ENCODE measurements at regions not wholly inside any gene's neighbourhood (a gene's known extent, or its start where the extent isn't known, plus 50 kb on each side); places are given as distances from the start of the nearest gene placed in this dataset.

- H3K27ac Mint-ChIP-seq: no peak overlapping the region
- ChIA-PET CTCF (no interaction called here), POLR2A (no interaction called here)
- ATAC-seq (ENCODE audit: low read depth) (no peak), DNase-seq (no peak)
- intact Hi-C loops (cut with micrococcal nuclease): no loop called here
- TF ChIP-seq CTCF (IDR thresholded peaks at IDR 0.05): no peak
- H3K36me3 Mint-ChIP-seq (ENCODE audit: low read depth): no peaks in the 10 kb centered on the region
- no peak overlapping the region for H3K4me3 Mint-ChIP-seq
- peaks cover 6% of the 10 kb centered on the region for H3K9me3 Mint-ChIP-seq
- H3K4me1 Mint-ChIP-seq: no peaks in the 10 kb centered on the region
- no peaks in the 10 kb centered on the region for H3K27me3 Mint-ChIP-seq
Observed at GRCh38 chr12:127355061-127355841, 911.7 kb upstream of the TMEM132C start.

GRCh38 chr12:127358888-127359287 is 908.1 kb upstream of the TMEM132C start:
- Mint-ChIP-seq H3K4me3 (no peak overlapping the region), H3K36me3 (ENCODE audit: low read depth) (no peaks in the 10 kb centered on the region), H3K9me3 (peaks cover 1% of the 10 kb centered on the region), H3K27ac (no peak overlapping the region), H3K27me3 (no peaks in the 10 kb centered on the region), H3K4me1 (no peaks in the 10 kb centered on the region)
- TF ChIP-seq CTCF (IDR thresholded peaks at IDR 0.05): no peak
- ChIA-PET CTCF (no interaction called here), POLR2A (no interaction called here)
- ATAC-seq (ENCODE audit: low read depth) (no peak), DNase-seq (no peak)
- intact Hi-C loops (cut with micrococcal nuclease): no loop called here

GRCh38 chr12:127360580-127360979 is 906.4 kb upstream of the TMEM132C start:
- no peak for DNase-seq
- TF ChIP-seq CTCF (IDR thresholded peaks at IDR 0.05): no peak
- Mint-ChIP-seq H3K4me3 (no peak overlapping the region), H3K9me3 (peaks cover 5% of the 10 kb centered on the region), H3K27me3 (no peaks in the 10 kb centered on the region), H3K36me3 (ENCODE audit: low read depth) (no peaks in the 10 kb centered on the region), H3K4me1 (no peaks in the 10 kb centered on the region), H3K27ac (no peak overlapping the region)
- ATAC-seq (ENCODE audit: low read depth): no peak
- intact Hi-C loops (cut with micrococcal nuclease): no loop called here
- CTCF ChIA-PET: no interaction called here
- POLR2A ChIA-PET: no interaction called here

- TF ChIP-seq CTCF (IDR thresholded peaks at IDR 0.05): no peak
- Mint-ChIP-seq H3K27ac (no peak overlapping the region), H3K4me3 (no peak overlapping the region), H3K36me3 (ENCODE audit: low read depth) (no peaks in the 10 kb centered on the region), H3K9me3 (peaks cover 11% of the 10 kb centered on the region), H3K27me3 (no peaks in the 10 kb centered on the region), H3K4me1 (no peaks in the 10 kb centered on the region)
- ATAC-seq (ENCODE audit: low read depth): no peak
- no peak for DNase-seq
- ChIA-PET CTCF (no interaction called here), POLR2A (no interaction called here)
- intact Hi-C loops (cut with micrococcal nuclease): no loop called here
Observed at GRCh38 chr12:127362121-127362520, 904.8 kb upstream of the TMEM132C start.

- ChIA-PET POLR2A (no interaction called here), CTCF (no interaction called here)
- H3K36me3 Mint-ChIP-seq (ENCODE audit: low read depth): no peaks in the 10 kb centered on the region
- DNase-seq (no peak), ATAC-seq (ENCODE audit: low read depth) (no peak)
- peaks cover 13% of the 10 kb centered on the region for H3K9me3 Mint-ChIP-seq
- H3K4me1 Mint-ChIP-seq: no peaks in the 10 kb centered on the region
- no peak overlapping the region for H3K4me3 Mint-ChIP-seq
- TF ChIP-seq CTCF (IDR thresholded peaks at IDR 0.05): no peak
- intact Hi-C loops (cut with micrococcal nuclease): no loop called here
- H3K27me3 Mint-ChIP-seq: no peaks in the 10 kb centered on the region
- H3K27ac Mint-ChIP-seq: no peak overlapping the region
Observed at GRCh38 chr12:127363392-127363791, 903.6 kb upstream of the TMEM132C start.

All from activated B cell treated with CpG ODN at 0.5 μM for 24 hours (primary cell).